Mucosa of rectum (tissue), 2 donors: ENCODE measurements at regions not wholly inside any gene's neighbourhood (a gene's known extent, or its start where the extent isn't known, plus 50 kb on each side); places are given as distances from the start of the nearest gene placed in this dataset.

Experiments
- H3K27ac ChIP-seq, 2 donors: one replicate each; pipeline ENCODE4 v1.7.0; 2013; ENCODE audit warnings: inconsistent platforms in 2 of 2, low read depth in 2 of 2, low read length in 2 of 2
- H3K27me3 ChIP-seq, 2 donors: one replicate each; pipeline ENCODE4 v1.7.0; 2013; ENCODE audit warnings: low read length in 2 of 2; ENCODE audit not compliant: control insufficient read depth in 2 of 2, insufficient read depth in 2 of 2
- H3K36me3 ChIP-seq, 2 donors: one replicate each; pipeline ENCODE4 v1.7.0; 2013; ENCODE audit warnings: low read length in 2 of 2; ENCODE audit not compliant: control insufficient read depth in 2 of 2, insufficient read depth in 2 of 2
- H3K4me1 ChIP-seq, 2 donors: one replicate each; pipeline ENCODE4 v1.7.0; 2013; ENCODE audit warnings: low read length in 2 of 2, mild to moderate bottlenecking in 1 of 2; ENCODE audit not compliant: control insufficient read depth in 2 of 2, insufficient read depth in 2 of 2
- H3K4me3 ChIP-seq, 2 donors: one replicate each; pipeline ENCODE4 v1.7.0; 2013; ENCODE audit warnings: low read length in 2 of 2
- H3K9ac ChIP-seq, 2 donors: one replicate each; pipeline ENCODE4 v1.7.0; 2013; ENCODE audit warnings: low read length in 2 of 2, low read depth in 1 of 2, mild to moderate bottlenecking in 1 of 2
- H3K9me3 ChIP-seq, 2 donors: one replicate each; pipeline ENCODE4 v1.7.0; 2013; ENCODE audit warnings: low read length in 2 of 2; ENCODE audit not compliant: control insufficient read depth in 2 of 2
- donor health status: healthy.
- donor health status: Normal muscosa, but diverticular disease.

- no peaks in the 10 kb centered on the region for H3K9me3 ChIP-seq
- H3K27ac ChIP-seq, result no peak overlapping the region
- H3K9ac ChIP-seq, result no peak overlapping the region
- H3K4me3 ChIP-seq, result no peak overlapping the region
- no peaks in the 10 kb centered on the region for H3K27me3 ChIP-seq
- no peaks in the 10 kb centered on the region for H3K36me3 ChIP-seq
- no peaks in the 10 kb centered on the region for H3K4me1 ChIP-seq
Measured at GRCh38 chr2:45124456-45124855, 115.2 kb upstream of the SIX2 start.

GRCh38 chr2:45123521-45124191 is 114.4 kb upstream of the SIX2 start:
- H3K4me3 ChIP-seq, result no peak overlapping the region
- H3K9me3 ChIP-seq, result no peaks in the 10 kb centered on the region
- no peak overlapping the region for H3K27ac ChIP-seq
- H3K4me1 ChIP-seq, result no peaks in the 10 kb centered on the region
- H3K36me3 ChIP-seq, result no peaks in the 10 kb centered on the region
- H3K9ac ChIP-seq, result no peak overlapping the region
- no peaks in the 10 kb centered on the region for H3K27me3 ChIP-seq

GRCh38 chr2:45123065-45123464 is 113.8 kb upstream of the SIX2 start:
- no peaks in the 10 kb centered on the region for H3K9me3 ChIP-seq
- H3K4me3 ChIP-seq, result no peak overlapping the region
- no peaks in the 10 kb centered on the region for H3K36me3 ChIP-seq
- no peak overlapping the region for H3K9ac ChIP-seq
- H3K27ac ChIP-seq, result no peak overlapping the region
- no peaks in the 10 kb centered on the region for H3K4me1 ChIP-seq
- no peaks in the 10 kb centered on the region for H3K27me3 ChIP-seq

GRCh38 chr2:45121236-45121927 is 112.1 kb upstream of the SIX2 start:
- no peak overlapping the region for H3K9ac ChIP-seq
- no peaks in the 10 kb centered on the region for H3K4me1 ChIP-seq
- no peak overlapping the region for H3K27ac ChIP-seq
- no peaks in the 10 kb centered on the region for H3K36me3 ChIP-seq
- no peaks in the 10 kb centered on the region for H3K27me3 ChIP-seq
- H3K9me3 ChIP-seq, result no peaks in the 10 kb centered on the region
- H3K4me3 ChIP-seq, result no peak overlapping the region

- H3K36me3 ChIP-seq, result no peaks in the 10 kb centered on the region
- no peak overlapping the region for H3K27ac ChIP-seq
- H3K27me3 ChIP-seq, result no peaks in the 10 kb centered on the region
- no peaks in the 10 kb centered on the region for H3K9me3 ChIP-seq
- no peak overlapping the region for H3K4me3 ChIP-seq
- H3K9ac ChIP-seq, result no peak overlapping the region
- H3K4me1 ChIP-seq, result no peaks in the 10 kb centered on the region
Measured at GRCh38 chr2:45120546-45120945, 111.3 kb upstream of the SIX2 start.

GRCh38 chr2:45119855-45120254 is 110.6 kb upstream of the SIX2 start:
- Histone ChIP-seq H3K27me3 (no peaks in the 10 kb centered on the region), H3K4me1 (no peaks in the 10 kb centered on the region), H3K9ac (no peak overlapping the region), H3K36me3 (no peaks in the 10 kb centered on the region), H3K9me3 (no peaks in the 10 kb centered on the region), H3K27ac (no peak overlapping the region), H3K4me3 (no peak overlapping the region)

GRCh38 chr2:45119038-45119437 is 109.8 kb upstream of the SIX2 start:
- Histone ChIP-seq H3K36me3 (no peaks in the 10 kb centered on the region), H3K9me3 (no peaks in the 10 kb centered on the region), H3K4me1 (no peaks in the 10 kb centered on the region), H3K9ac (no peak overlapping the region), H3K4me3 (no peak overlapping the region), H3K27ac (no peak overlapping the region), H3K27me3 (no peaks in the 10 kb centered on the region)

- no peak overlapping the region for H3K27ac ChIP-seq
Measured at GRCh38 chr2:45117383-45117782, 108.1 kb upstream of the SIX2 start.

GRCh38 chr2:45115181-45115580 is 105.9 kb upstream of the SIX2 start:
- no peak overlapping the region for H3K9ac ChIP-seq
- no peaks in the 10 kb centered on the region for H3K27me3 ChIP-seq
- H3K4me3 ChIP-seq, result no peak overlapping the region

More at GRCh38 chr2:45117383-45117782, 108.1 kb upstream of the SIX2 start:
- H3K4me1 ChIP-seq, result no peaks in the 10 kb centered on the region
- H3K27me3 ChIP-seq, result no peaks in the 10 kb centered on the region
- H3K9me3 ChIP-seq, result no peaks in the 10 kb centered on the region
- no peak overlapping the region for H3K4me3 ChIP-seq
- no peaks in the 10 kb centered on the region for H3K36me3 ChIP-seq
- H3K9ac ChIP-seq, result no peak overlapping the region

GRCh38 chr2:45114221-45114955 is 105.1 kb upstream of the SIX2 start:
- Histone ChIP-seq H3K4me1 (no peaks in the 10 kb centered on the region), H3K36me3 (no peaks in the 10 kb centered on the region), H3K27ac (no peak overlapping the region), H3K27me3 (no peaks in the 10 kb centered on the region), H3K9me3 (no peaks in the 10 kb centered on the region), H3K9ac (no peak overlapping the region), H3K4me3 (no peak overlapping the region)

More at GRCh38 chr2:45115181-45115580, 105.9 kb upstream of the SIX2 start:
- H3K4me1 ChIP-seq, result no peaks in the 10 kb centered on the region
- H3K9me3 ChIP-seq, result no peaks in the 10 kb centered on the region
- H3K36me3 ChIP-seq, result no peaks in the 10 kb centered on the region
- H3K27ac ChIP-seq, result no peak overlapping the region
